HG03103 (cell line): ENCODE measurements at regions not wholly inside any gene's neighbourhood (a gene's known extent, or its start where the extent isn't known, plus 50 kb on each side); places are given as distances from the start of the nearest gene placed in this dataset.

ENCODE experiments used
- ATAC-seq: cut with Tn5 transposase; IDR thresholded peaks from one replicate; pipeline ENCODE4 v1.9.1; 2021; ENCODE audit warnings: low read depth; ENCODE audit not compliant: unreplicated experiment

DNA sequence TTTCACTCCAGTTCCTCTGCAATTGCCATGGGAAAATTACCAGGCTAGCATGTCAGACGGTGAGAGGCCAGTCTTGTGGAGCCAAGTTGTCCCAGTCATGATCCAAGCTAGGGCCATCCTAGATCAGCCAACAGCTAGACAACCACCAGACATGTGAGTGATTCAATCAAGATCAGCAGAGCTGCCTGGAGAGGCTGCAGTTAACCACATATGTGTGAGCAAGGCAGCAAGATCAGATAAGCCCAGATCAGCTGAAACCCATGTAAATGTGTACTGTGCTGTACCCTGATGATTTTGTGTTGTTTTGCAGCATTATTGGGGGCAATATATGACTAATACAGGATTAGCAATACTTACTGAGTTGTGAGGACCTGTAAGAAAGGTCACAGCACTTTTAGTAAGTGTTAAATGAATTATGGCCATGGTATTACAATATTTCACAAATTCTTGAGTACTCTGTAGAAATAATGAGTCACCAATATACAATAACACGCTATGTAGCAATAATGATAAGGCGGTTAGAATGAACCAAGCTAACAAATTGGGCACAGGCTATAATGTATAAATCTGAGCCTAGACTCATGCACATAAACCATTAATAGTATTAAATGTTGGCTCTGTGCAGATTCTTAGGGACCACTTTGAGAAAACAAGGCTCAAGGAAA is 91.4 kb downstream of the SUDS3 start:
- ATAC-seq: no peak

DNA sequence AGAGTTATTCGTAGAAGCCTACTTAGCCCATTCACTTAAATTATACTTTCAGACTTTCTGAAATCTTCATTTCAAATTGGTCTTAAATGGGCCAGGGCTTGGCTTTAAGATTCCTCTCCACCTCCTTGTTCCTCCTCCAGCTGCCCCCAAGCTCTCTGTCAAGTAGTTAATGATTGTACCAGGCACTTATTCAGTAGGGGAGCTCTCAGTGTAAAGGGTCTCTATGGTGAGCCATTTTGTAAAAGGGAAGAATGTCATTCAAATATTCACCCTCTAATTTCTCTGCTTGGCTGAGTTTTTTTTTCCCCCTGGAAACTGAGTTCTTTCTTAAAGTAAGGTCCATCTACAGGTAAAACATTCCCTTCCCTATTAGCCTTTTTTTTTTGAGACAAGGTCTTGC is 96.6 kb downstream of the SUDS3 start:
- ATAC-seq: no peak

DNA sequence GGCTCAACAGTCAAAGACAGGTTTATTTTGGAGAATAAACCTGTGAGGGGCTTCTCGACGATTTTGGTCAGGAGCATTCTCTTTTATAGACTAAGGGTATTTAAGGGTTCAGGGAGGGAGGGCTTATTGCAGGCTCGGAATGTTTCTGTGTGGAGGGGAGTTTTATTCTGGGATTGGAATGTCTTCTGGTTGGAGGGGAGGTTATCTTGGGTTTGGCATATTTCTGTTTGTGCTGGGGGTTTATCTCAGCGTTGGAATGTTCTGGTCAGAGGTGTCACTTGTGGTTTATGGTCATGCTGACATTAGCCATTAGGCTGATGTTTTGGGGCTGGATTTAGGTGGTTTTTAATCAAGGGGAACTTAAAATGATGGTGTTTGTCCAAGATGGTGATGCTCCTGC is 103.9 kb downstream of the SUDS3 start:
- ATAC-seq: no peak

DNA sequence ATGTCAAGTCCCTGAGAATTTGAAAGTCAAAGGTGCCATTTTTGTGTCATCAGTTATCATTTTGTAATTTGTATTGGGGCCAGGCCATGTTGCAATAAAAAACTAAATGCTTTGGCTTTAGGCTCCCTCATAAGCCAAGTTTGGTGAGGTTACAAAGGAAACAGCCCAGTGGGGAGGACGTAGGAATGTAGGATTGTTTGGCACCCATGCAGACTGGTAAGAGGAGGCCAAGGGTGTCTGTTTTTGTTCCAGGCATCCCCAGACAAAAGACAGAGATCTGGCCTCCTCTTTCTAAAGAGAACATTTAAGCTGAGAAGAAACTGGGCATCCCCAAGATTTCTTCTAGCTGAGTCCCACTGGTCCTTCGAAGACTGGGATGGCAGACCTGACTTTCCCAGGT is 111.7 kb downstream of the SUDS3 start:
- ATAC-seq: no peak

DNA sequence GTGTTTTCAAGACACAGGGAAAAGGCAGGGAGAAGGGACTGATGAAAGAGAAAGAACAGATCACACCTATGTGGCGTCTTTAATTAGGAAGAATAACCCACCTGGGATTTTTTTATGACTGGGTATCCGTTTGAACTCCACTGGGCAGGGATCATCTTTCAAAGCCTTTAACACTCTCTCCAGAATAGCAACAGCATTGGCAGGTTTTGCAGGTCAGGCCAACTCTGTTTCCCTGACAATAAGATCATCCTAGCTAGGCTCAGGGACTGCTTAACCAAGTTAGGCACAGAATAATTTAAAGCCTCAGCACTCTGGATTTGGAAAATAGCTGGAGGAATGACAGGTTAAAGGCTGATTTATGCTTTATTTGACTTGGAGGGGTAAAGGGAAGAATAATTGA is 117.6 kb downstream of the SUDS3 start:
- ATAC-seq: no peak

DNA sequence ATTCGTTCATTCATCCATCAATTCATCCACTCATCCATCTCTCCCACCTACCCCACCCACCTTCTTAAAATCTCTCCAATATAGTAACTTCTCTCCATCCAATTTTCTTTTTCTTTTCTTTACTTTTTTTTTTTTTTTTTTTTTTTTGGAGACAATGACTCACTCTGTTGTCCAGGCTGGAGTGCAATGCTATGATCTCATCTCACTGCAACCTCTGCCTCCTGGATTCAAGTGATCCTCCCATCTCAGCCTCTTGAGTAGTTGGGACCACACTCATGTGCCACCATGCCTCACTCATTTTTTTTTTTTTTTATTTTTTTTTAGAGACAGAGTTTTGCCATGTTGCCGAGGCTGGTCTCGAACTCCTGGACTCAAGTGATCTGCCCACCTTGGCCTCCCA is 118.4 kb downstream of the SUDS3 start:
- ATAC-seq: no peak

DNA sequence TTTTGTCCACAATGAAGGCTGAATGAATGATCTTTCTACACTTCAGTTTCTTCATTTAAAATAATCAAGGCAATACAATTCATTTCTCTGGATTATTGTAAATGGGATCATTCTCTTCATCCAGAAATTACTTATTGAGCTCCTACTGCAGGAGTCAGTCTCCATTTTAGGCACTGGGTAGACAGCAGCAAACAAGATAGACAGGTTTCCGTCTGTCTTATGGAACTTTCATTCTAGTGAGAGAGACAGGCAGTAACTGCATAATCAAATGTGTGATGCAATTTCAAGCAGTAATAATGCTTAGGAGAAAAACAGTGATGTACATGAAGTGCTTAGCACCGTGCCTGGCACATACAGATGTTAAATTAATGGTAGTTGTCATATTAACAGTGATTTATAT is 118.9 kb downstream of the SUDS3 start:
- no peak for ATAC-seq

DNA sequence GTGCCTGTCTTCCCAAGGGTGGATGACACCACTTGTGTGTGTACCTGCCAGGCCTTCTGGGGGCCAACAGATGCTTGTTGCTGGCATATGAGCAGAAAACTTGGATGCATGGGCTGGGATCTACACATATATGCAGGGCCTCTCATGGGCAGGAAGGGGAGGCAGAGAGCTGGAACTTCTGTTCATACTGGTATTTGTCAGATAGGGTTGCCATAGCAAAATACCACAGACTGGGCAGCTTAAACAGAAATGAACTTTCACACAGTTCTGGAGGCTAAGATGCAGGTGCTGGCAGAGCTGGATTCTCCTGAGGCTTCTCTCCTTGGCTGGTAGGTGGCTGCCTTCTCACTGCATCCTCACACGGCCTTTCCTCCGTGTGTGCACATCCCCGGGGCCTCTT is 121.8 kb downstream of the SUDS3 start:
- ATAC-seq: no peak

DNA sequence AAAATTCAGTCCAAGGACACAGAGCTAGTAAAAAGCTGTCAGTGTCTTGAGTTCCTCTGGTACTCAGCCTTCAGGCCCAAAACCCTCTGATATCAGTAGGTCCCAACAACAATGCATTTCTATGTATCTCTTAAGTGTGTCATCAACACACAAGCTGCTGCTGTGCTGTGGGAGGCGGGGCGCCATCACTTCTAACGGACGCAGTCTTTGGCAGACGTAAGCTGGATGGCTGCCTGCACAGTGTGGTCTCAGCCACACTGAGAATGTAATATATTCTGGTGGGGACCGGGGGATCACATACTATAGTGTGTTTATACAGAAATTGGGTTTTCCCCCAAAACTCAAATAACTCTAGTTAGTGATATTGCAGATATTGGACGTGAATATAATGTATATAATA is 123.9 kb downstream of the SUDS3 start:
- no peak for ATAC-seq

DNA sequence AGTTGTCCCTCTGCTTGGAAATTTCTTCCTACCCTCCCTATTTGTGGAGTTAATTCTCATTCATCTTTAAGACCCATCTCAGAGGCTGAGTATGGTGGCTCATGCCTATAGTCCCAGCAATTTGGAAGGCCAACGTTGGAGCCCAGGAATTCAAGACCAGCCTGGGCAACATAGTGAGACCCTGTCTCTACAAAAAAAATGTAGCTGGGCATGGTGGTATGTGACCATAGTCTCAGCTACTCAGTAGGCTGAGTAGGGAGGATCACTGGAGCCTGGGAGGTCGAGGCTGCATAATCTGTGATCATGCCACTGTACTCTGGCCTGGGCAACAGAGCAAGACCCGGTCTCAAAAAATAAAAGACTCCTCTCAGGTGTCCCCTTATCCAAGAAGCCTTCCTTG is 125.1 kb downstream of the SUDS3 start:
- no peak for ATAC-seq

DNA sequence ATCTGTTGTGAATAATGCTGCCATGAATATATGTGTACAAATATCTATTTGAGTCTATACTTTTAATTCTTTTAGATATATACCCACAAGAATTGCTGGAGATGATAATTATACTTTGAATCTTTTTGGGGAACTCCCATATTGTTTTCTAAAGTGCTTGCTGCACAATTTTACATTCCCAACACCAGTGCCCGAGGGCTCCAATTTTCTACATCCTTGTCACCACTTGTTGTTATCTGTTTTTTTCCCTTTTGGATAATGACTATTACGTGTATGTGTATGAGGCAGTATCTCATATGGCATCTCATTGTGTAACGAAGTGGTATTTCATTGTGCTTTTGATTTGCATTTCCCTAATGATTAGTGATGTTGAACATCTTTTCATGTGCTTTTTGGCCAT is 127.1 kb downstream of the SUDS3 start:
- ATAC-seq: no peak

DNA sequence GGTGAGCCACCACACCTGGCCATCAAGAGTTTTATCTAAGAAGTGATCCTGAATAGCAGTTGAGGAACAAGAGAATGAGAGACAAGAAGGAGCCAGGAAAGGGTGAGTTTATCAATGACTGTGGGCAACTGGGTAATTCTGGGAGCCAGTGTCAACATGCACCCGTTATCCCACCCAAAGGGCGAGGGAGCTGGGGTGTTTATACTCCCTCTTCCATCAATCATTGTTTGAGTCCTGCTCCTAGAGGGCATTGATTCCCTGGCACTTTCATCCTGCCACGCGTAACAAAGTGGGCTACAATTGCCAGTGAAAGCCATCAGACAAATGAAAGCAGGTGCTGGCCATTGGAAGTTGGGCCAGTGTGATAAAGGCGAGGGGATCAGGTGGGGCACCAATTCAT is 136.3 kb downstream of the SUDS3 start:
- no peak for ATAC-seq

DNA sequence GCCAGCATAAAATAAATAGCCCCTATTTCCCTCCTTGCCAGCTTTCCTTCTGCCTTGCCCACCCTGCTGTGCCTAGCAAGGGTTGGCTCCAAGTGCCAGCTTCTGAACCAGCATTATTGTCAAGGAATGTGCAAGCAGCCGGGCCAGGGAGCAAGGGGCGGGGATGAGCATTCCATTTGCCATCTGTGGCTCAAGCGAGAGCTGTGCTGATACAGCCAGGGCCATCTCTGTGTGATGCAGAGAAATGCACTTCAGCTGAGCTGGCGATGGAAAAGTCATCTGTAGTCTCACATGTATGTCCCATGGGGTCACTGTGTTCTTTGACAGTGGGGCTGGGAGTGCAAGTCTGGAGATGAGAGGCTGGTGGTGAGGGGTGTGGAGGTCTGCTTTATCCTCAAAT is 137.3 kb downstream of the SUDS3 start:
- ATAC-seq: no peak

DNA sequence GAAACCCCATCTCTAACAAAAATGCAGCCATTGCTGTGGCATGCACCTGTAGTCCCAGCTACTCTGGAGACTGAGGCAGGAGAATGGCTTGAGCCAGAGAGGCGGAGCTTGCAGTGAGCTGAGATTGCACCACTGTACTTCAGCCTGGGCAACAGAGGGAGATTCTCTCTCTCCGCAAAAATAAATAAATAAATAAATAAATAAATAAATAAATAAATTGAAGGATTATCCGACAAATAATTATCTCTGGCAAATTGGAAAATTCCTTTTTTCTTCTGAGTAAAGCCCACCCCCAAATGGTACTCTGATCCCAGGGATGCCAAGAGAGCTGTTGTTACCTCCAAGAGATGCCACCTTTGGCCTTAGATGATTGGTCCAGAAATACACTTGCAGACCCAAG is 137.9 kb downstream of the SUDS3 start:
- ATAC-seq: no peak

DNA sequence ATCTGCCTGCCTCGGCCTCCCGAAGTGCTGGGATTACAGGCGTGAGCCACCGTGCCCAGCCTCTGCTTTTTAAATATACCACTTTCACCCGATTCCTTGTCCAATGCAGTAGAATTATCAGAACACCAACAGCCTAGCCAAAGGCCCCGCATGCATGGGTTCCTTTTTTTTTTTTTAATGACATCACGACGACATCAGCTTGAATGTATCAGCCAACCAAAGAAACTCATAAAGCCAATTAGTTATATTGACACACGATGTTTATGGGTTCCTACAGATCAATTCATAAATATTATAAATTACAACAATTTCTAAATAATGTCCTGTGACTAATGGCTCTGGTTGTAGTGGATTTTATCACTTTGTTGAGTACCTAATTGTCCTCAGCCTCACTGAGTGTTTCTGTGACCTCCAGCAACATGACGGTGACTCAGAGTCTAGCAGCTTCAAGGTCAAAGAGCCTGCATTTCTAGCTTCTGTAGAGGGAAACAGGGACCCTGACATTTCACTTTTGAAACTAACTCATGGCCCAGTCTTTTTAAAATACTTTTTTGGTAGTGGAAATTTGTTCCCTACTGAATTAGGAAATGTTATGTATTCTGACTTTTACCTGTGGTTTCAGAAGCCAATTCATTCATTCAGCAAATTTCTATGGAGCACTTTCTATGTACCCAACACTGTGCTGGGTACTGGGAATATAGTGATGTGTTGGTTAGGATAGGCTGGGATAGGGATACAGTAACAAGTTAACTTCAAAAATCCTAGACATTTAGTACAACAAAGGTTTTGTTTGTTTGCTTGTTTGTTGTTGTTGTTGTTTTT is 144.1 kb downstream of the SUDS3 start:
- no peak for ATAC-seq

DNA sequence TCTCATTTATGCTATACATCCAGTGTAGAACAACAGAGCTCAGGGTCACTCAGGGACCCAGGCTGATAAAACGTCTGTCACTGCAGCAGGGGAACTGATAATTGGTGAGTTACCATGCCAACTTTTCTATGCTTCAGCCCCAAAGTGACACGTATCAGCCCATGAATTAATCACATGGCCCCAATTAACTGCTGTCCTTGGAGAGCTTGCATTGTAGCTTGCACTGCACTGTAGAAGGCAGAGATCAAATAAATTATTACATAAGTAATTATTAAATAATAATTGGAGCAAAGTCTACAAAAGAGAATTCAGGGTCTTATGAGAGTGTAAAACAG is 144.6 kb downstream of the SUDS3 start:
- no peak for ATAC-seq

DNA sequence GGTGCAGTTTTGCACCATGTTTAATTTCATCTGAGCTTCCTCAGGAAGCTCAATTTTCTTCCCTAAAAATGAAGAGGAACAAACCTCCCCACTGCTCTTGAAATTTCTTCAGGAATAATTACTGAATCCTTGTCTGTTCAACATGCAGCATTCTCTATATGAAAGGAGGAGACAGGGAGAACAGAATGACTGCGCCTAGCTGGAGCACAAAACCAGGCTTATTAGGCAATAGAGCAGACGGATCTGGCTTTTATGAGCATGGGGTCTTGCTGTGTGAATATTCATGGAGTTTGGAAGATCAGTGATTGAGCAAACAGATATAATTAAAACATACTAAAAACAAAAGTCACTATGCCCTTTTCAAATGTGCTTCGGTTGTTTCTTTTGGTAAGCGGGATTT is 148.1 kb downstream of the SUDS3 start:
- no peak for ATAC-seq

DNA sequence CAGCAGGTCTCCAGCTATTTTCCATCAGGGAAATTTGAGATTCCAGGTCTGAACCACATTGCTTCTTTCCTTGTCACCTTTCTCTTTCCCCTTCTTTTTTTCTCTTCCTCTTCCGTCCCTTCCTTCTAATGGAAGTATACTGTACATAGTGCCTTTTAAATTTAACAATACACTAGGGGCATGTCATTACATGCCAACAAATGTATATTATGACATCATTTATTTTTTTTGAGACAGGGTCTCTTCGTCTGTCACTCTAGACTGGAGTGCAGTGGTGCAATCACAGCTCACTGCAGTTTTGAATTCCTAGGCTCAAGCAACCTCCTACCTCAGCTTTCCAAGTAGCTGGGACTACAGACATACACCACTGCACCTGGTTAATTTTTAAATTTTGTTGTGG is 148.9 kb downstream of the SUDS3 start:
- no peak for ATAC-seq

DNA sequence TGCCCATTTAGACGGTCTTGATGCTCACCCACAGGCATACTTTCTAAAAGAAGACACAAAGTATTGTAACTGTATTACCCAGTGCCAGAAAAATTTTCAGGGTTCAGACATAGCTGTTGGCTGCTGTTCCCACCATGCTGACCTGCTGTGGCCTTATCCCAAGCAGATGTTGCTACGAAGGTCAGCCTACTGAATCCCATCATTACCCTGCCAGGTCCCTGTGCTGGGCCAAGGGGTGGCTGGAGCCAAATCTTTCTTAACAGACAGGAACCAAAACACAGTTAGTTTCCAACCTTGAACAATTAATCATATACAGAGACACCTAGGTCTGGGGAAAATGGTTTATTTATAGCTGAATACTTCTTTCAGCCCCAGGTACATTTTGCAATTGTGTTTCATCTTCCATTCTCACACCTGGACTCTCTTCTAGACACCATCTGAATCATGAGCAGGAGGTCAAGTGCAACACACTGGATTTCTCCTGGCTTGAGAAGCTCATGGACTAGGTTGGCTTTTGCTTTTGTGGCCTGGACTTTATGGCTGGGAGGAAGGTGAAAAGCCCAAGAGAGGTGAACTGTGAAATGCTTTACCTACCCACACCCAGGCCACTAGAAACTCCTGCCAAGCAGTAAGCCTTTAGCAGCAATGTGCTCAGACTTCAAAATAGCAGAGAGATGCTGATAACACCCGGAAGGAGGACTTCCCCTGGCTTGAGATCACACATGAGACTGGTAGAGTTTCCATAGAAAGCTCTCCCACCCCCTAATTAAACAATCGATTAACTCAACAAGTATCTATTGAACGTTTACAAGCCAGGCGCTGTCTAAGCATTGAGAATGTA is 150.1 kb downstream of the SUDS3 start:
- ATAC-seq: no peak

DNA sequence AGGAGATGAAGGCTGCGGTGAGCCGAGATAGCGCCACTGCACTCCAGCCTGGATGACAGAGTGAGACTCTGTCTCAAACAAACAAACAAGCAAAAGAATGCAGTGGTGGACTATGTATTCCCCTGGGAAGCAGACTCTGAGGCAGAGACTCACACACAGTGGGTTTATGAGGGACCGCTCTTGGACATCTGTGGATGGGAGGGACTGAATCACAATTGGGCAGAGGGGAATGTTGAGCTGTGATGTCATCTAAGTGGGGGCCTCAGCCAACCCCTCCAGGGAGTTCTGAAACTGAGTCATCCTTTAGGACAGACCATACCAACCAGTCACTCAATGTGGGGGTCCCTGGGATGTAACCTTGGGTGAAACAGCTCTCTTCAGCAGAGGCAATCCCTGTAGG is 151.0 kb downstream of the SUDS3 start:
- ATAC-seq: no peak

DNA sequence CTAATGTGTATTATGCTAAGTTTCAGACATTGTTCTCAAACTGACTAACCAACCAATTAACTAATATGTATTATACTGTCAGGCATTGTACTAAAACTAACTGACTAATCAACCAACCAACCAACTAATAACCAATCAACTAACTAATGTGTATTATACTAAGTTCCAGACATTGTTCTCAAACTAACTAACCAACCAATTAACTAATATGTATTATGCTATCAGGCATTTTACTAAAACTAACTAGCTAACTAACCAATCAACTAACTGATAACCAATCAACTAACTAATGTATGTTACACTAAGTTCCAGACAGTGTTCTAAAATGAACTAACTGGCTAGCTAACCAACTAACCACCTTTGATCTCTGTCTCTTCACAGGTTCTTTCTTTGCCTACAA is 152.3 kb downstream of the SUDS3 start:
- no peak for ATAC-seq

DNA sequence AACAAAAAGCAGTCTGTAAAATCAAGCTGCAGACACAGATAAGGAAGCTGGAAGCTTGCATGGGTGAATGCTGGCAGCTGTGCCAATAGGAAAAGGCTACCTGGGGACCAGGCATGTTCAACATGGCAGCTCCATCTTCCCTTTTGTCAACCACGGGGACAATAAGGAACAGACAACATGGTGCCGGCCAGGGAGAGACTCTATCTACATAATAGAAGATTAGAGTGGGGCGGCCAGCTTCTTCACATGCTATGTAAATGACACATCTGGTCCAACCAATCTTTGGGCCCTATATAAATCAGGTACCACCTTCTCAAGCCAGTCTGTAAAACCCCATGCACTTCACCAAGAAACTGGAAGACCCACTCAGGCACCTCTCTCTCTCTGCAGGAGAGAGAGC is 157.6 kb downstream of the SUDS3 start:
- ATAC-seq: no peak
